Activated naive CD4-positive, alpha-beta T cell (primary cell): ENCODE measurements at regions not wholly inside any gene's neighbourhood (a gene's known extent, or its start where the extent isn't known, plus 50 kb on each side); places are given as distances from the start of the nearest gene placed in this dataset.
A peak's percentile ranks its signal among the peaks of the same experiment; 100 is the strongest.
"Not testable (repeated sequence)": the region's sequence is repeated elsewhere in the genome, so short reads cannot be mapped to it uniquely, and the experiment has no call there.

Experiments used
- DNase-seq, 4 experiments: peaks; one replicate each; lab custom pipeline; 2025; lab: John Stamatoyannopoulos, UW

- no peak for DNase-seq
Observed at GRCh38 chr3:112736805-112737566, 96.0 kb upstream of the CCDC80 start.

DNA sequence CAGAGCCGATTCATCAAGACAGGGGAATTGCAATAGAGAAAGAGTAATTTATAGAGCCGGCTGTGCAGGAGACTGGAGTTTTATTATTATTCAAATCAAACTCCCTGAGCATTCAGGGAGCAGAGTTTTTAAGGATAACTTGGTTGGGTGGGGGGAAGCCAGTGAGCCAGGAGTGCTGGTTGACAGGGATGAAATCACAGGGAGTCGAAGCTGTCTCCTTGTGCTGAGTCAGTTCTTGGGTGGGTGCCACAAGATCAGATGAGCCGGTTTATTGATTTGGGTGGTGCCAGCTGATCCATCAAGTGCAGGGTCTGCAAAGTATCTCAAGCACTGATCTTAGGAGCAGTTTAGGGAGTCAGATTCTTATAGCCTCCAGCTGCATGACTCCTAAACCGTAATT, 95.4 kb upstream of the CCDC80 start:
- no peak for DNase-seq

GRCh38 chr3:112735926-112736325, 95.0 kb upstream of the CCDC80 start:
- no peak for DNase-seq

GRCh38 chr3:112734736-112735350, 93.9 kb upstream of the CCDC80 start:
- peak; percentile 9 to 25 (median 20) for DNase-seq

DNA sequence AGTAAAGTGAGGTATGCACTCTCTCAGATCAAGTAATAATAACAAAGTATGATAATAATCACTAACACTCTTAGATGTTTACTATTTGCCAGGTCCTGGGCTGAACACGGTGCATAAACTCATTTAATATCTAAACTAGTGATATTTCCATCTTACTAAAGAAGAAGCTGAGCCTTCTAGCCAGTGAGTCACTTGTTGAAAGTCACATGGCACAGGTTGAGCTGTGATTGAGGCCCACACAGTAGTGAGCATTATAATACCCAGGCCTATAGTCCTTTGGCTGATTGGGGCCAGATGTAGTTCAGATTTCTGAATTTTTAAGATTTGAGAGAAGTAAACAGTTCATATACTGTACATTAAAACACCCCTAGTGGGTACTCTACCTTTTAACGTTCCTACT, 93.2 kb upstream of the CCDC80 start:
- no peak for DNase-seq

DNA sequence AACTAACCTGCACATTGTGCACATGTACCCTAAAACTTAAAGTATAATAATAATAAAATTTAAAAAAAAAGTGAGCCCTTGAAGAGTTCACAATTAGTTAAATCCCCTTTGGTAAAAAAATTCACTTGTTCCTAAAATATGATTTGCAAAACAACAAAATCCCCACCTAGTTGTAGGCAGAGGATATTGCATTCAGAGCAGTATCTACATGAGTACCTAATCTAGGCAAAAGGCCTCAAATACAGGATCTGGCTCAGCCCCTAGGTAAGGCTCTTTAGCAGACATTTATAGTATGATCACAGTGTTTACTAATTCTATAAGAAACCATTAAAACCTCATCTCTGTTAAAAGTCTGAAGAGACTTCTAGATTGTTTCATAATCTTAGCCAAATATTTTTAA, 89.3 kb upstream of the CCDC80 start:
- no peak for DNase-seq

DNA sequence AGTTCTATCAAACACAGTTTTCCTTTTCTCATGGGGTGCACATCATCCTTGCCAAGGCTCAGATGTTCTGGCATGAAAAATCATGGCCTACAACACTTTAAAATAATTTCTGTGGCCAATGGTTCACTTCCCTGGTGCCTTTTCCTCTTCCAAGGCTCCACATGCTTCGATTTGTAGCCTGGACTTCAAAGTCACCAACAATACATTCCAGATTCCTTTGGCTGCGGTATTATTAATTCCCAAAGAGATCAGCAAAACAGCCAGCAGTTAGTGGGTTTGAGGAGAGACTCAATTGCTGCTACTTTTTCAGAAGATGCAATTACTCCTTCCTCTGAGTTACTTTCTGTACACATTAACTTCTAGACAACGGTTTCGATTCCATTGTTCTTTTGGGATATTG, 80.3 kb upstream of the CCDC80 start:
- DNase-seq = no peak

DNA sequence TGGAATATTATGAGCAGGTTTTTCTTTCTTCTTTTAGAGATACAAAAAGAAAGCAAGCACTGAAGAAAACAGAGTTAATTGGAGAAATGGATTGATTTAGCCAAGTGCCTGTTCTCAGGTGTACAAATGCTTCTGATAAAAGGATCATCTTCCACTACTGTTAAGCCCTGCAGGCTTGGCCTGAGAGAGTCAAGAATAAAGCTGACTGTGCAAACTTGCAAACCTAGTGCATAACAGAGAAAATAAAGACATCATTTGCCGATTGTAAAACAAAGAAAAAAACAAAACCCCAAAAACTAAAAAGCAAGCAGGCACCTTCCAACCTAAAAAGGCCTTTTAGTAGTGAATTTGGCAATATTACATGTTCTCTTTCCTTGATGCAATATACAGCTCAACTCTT, 78.0 kb upstream of the CCDC80 start:
- no peak for DNase-seq

DNA sequence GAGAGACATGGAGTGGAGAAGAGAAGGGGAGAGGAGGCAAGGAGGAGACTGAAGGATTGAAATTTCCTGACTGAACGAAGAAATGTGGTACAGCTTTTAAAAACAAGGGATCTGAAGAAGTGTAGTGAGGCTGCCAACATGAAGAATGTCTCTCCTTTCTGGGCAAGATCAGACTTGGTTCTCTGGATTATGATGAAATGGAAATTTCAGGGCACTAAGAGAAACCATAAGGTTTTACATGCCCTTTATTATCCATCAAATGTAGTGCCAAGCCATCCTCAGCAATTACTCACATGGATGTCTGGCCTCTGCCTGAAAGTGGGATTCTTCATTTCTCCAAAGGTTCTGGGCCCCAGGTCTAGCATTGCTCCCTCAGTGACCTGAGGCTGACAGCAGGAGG, 77.6 kb upstream of the CCDC80 start:
- no peak for DNase-seq

- no peak for DNase-seq
Observed at GRCh38 chr3:112709911-112710310, 69.0 kb upstream of the CCDC80 start.

GRCh38 chr3:112699436-112699978, 58.6 kb upstream of the CCDC80 start:
- no peak for DNase-seq

GRCh38 chr3:112698442-112698841, 57.5 kb upstream of the CCDC80 start:
- DNase-seq = not testable (repeated sequence)

- DNase-seq = not testable (repeated sequence)
Observed at GRCh38 chr3:112696244-112696643, 55.3 kb upstream of the CCDC80 start.

- DNase-seq = not testable (repeated sequence)
Observed at GRCh38 chr3:112695377-112696108, 54.6 kb upstream of the CCDC80 start.

- not testable (repeated sequence) for DNase-seq
Observed at GRCh38 chr3:112694906-112695305, 54.0 kb upstream of the CCDC80 start.

GRCh38 chr3:112693186-112693585, 52.2 kb upstream of the CCDC80 start:
- no peak for DNase-seq
